ENCODE measurements at regions not wholly inside any gene's neighbourhood (a gene's known extent, or its start where the extent isn't known, plus 50 kb on each side); places are given as distances from the start of the nearest gene placed in this dataset.
"Not testable (repeated sequence)": the region's sequence is repeated elsewhere in the genome, so short reads cannot be mapped to it uniquely, and the experiment has no call there.

DNA sequence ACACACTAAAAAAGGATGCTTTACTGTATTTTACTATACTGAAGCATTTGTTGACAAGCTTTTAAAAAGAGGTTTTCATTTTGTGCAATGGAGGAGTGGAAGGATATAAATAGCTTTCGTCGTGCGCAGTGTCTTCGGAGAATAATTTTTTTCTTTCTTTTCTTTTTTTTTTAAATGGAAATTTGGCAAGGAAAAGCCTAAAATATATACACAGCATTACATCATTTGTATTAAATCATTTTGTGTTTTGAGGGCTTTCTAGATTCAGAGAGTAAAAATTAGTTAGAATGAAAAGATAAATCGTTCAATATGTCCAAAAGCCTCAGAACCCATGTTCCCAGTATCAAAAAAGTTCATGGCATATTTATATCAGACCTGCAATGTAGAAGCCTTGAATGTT, 150.2 kb upstream of the FERD3L start:
- 51 to 100% (median 93%) methylated on average over 1 to 5 of the region's 5 CpGs for WGBS, 10 experiments
- in situ Hi-C loops (cut with MboI; ENCODE audit: low pct_unique_long_range_greater_than_20kb in 2 of 9, low sequenced_read_pairs in 9 of 9, unreplicated experiment in 9 of 9) = no loop called here
- Histone ChIP-seq H3K4me3 (no peak overlapping the region), H3K4me1 (replicated peaks in 1 of 2) (peaks cover 3 to 14% of the 10 kb centered on the region in 2 donors), H3K27ac (no peak overlapping the region)
- no peak for ATAC-seq (replicated peaks in 6 of 8)

GRCh38 chr7:19294619-19295018, 149.4 kb upstream of the FERD3L start:
- H3K4me3 ChIP-seq = no peak overlapping the region
- ATAC-seq (replicated peaks in 6 of 8) = no peak
- H3K27ac ChIP-seq = no peak overlapping the region
- in situ Hi-C loops (cut with MboI; ENCODE audit: low pct_unique_long_range_greater_than_20kb in 2 of 9, low sequenced_read_pairs in 9 of 9, unreplicated experiment in 9 of 9) = no loop called here
- WGBS, 10 experiments = 18 to 100% (median 97%) methylated on average over 3 to 5 of the region's 5 CpGs
- peaks cover 3 to 10% of the 10 kb centered on the region in 2 donors for H3K4me1 ChIP-seq (replicated peaks in 1 of 2)

- 41 to 100% (median 79%) methylated on average over 2 to 3 of the region's 3 CpGs; no CpG with 5 or more reads in 2 of the 10 experiments for WGBS, 10 experiments
Observed at GRCh38 chr7:19293431-19293830, 148.2 kb upstream of the FERD3L start.

DNA sequence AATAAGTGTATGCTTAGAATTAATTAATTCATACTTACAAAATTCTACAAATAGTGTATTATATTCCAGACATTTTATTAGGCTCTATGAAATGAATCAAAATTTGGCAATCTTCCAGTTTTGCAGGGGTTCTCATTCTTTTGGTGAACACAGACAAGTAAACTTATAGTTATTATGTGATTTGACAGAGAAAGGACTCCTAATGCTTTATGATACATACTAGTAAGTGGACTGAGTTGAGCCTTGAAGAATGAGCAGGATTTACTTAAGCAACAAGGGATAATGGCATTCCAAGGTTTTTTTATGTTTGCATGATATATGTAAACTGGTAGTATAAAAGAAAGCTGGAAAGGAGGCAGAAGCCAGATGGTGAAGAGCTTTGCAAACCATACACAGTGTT, 145.7 kb upstream of the FERD3L start:
- H3K27ac ChIP-seq = no peak overlapping the region
- no peak overlapping the region for H3K4me3 ChIP-seq
- ATAC-seq (replicated peaks in 6 of 8) = peak in 2 of 8 experiments; percentile 27 to 61
- H3K4me1 ChIP-seq (replicated peaks in 1 of 2) = peaks cover 3 to 4% of the 10 kb centered on the region in 2 donors
- in situ Hi-C loops (cut with MboI; ENCODE audit: low pct_unique_long_range_greater_than_20kb in 2 of 9, low sequenced_read_pairs in 9 of 9, unreplicated experiment in 9 of 9) = no loop called here

More at GRCh38 chr7:19293431-19293830, 148.2 kb upstream of the FERD3L start:
- H3K4me3 ChIP-seq = no peak overlapping the region
- no peak for ATAC-seq (replicated peaks in 6 of 8)
- in situ Hi-C loops (cut with MboI; ENCODE audit: low pct_unique_long_range_greater_than_20kb in 2 of 9, low sequenced_read_pairs in 9 of 9, unreplicated experiment in 9 of 9) = no loop called here
- H3K27ac ChIP-seq = no peak overlapping the region
- peaks cover 3 to 4% of the 10 kb centered on the region in 2 donors for H3K4me1 ChIP-seq (replicated peaks in 1 of 2)

DNA sequence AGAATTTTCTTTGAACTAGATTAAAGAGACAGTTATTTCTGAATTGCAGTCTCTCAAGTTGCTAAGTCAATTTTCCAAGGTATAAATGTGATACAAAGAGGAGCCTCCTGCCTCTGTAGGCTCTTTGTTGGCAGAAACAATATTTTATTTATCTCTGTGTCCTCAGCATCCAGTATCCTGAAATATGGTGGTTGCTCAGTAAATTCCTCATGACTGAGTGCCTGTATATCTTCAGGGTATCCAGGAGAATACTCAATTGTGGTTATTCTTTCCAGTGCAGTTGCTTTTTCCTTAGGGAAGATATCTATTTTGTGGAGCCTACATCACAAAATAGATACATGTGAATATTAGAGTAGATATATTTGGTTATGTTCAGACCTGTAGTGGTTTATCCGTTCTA, 144.8 kb upstream of the FERD3L start:
- ATAC-seq (replicated peaks in 6 of 8) = no peak
- H3K4me3 ChIP-seq = no peak overlapping the region
- in situ Hi-C loops (cut with MboI; ENCODE audit: low pct_unique_long_range_greater_than_20kb in 2 of 9, low sequenced_read_pairs in 9 of 9, unreplicated experiment in 9 of 9) = no loop called here
- peaks cover 3 to 4% of the 10 kb centered on the region in 2 donors for H3K4me1 ChIP-seq (replicated peaks in 1 of 2)
- 80 to 100% (median 89%) methylated on average over 1 of the region's 1 CpG; no CpG with 5 or more reads in 4 of the 10 experiments for WGBS, 10 experiments
- H3K27ac ChIP-seq = no peak overlapping the region

- Histone ChIP-seq H3K27ac (no peak overlapping the region), H3K4me1 (replicated peaks in 1 of 2) (no peaks in the 10 kb centered on the region), H3K4me3 (no peak overlapping the region)
- no peak for ATAC-seq (replicated peaks in 6 of 8)
- in situ Hi-C loops (cut with MboI; ENCODE audit: low pct_unique_long_range_greater_than_20kb in 2 of 9, low sequenced_read_pairs in 9 of 9, unreplicated experiment in 9 of 9) = no loop called here
- 14 to 100% (median 45%) methylated on average over 1 to 3 of the region's 3 CpGs; no CpG with 5 or more reads in 1 of the 10 experiments for WGBS, 10 experiments
Observed at GRCh38 chr7:19284596-19285300, 139.5 kb upstream of the FERD3L start.

DNA sequence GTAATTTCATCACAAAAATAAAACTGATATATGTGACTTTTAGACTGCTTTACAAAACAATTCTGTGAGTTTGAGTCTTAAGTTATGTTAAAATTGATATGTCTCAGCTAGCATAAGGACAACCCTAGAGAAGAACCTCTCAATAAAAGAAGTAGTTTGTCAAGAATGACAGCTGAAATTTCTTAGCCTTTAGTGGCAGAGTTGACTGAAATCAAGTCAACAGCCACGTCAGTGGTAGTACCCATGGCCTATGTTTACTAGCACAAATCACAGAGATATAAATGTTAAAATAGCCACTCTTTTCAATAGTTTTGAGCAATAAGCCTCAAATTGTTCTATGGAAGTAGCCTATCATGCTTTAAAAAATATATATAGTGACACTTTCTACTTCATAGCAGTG, 138.9 kb upstream of the FERD3L start:
- 58 to 100% (median 71%) methylated on average over 1 of the region's 1 CpG; no CpG with 5 or more reads in 3 of the 10 experiments for WGBS, 10 experiments
- in situ Hi-C loops (cut with MboI; ENCODE audit: low pct_unique_long_range_greater_than_20kb in 2 of 9, low sequenced_read_pairs in 9 of 9, unreplicated experiment in 9 of 9) = no loop called here
- Histone ChIP-seq H3K4me1 (replicated peaks in 1 of 2) (no peaks in the 10 kb centered on the region), H3K27ac (no peak overlapping the region), H3K4me3 (no peak overlapping the region)
- no peak for ATAC-seq (replicated peaks in 6 of 8)

- no peak overlapping the region for H3K27ac ChIP-seq
- in situ Hi-C loops (cut with MboI; ENCODE audit: low pct_unique_long_range_greater_than_20kb in 2 of 9, low sequenced_read_pairs in 9 of 9, unreplicated experiment in 9 of 9) = no loop called here
Observed at GRCh38 chr7:19275000-19275399, 129.8 kb upstream of the FERD3L start.

GRCh38 chr7:19272329-19272728, 127.1 kb upstream of the FERD3L start:
- ATAC-seq (replicated peaks in 6 of 8); H3K4me1 ChIP-seq (replicated peaks in 1 of 2); H3K27ac ChIP-seq; H3K4me3 ChIP-seq; in situ Hi-C loops (cut with MboI; ENCODE audit: low pct_unique_long_range_greater_than_20kb in 2 of 9, low sequenced_read_pairs in 9 of 9, unreplicated experiment in 9 of 9): not testable (repeated sequence)
- WGBS, 10 experiments = 60 to 96% (median 86%) methylated on average over 1 to 4 of the region's 6 CpGs; no CpG with 5 or more reads in 4 of the 10 experiments

More at GRCh38 chr7:19275000-19275399, 129.8 kb upstream of the FERD3L start:
- H3K4me1 ChIP-seq (replicated peaks in 1 of 2) = no peaks in the 10 kb centered on the region
- no peak for ATAC-seq (replicated peaks in 6 of 8)
- H3K4me3 ChIP-seq = no peak overlapping the region

DNA sequence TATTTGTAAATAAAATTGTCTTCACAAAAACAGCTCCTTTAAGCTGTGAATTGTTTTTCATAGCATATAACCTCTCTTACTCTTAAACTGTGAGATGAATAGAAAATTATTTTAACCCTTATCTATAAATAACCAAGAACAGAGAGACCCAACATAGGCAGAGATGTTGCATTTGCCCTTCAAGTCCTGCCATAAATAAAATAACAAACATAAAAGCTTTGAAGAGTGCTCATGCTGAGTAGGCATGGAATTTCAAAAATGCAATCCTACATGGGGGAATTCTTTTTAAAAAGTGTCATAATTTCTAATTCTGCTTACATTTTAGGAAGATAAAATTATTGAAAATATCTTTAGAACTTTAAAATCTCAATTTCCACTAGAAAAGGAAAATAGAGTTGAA, 124.1 kb upstream of the FERD3L start:
- H3K4me1 ChIP-seq (replicated peaks in 1 of 2) = no peaks in the 10 kb centered on the region
- in situ Hi-C loops (cut with MboI; ENCODE audit: low pct_unique_long_range_greater_than_20kb in 2 of 9, low sequenced_read_pairs in 9 of 9, unreplicated experiment in 9 of 9) = no loop called here
- H3K4me3 ChIP-seq = no peak overlapping the region
- ATAC-seq (replicated peaks in 6 of 8) = no peak
- no peak overlapping the region for H3K27ac ChIP-seq

GRCh38 chr7:19268737-19269136, 123.5 kb upstream of the FERD3L start:
- in situ Hi-C loops (cut with MboI; ENCODE audit: low pct_unique_long_range_greater_than_20kb in 2 of 9, low sequenced_read_pairs in 9 of 9, unreplicated experiment in 9 of 9) = no loop called here
- Histone ChIP-seq H3K4me3 (no peak overlapping the region), H3K27ac (no peak overlapping the region), H3K4me1 (replicated peaks in 1 of 2) (no peaks in the 10 kb centered on the region)
- 52 to 96% (median 84%) methylated on average over 2 of the region's 2 CpGs; no CpG with 5 or more reads in 2 of the 10 experiments for WGBS, 10 experiments
- no peak for ATAC-seq (replicated peaks in 6 of 8)

GRCh38 chr7:19262826-19263225, 117.6 kb upstream of the FERD3L start:
- H3K4me1 ChIP-seq (replicated peaks in 1 of 2) = no peaks in the 10 kb centered on the region
- in situ Hi-C loops (cut with MboI; ENCODE audit: low pct_unique_long_range_greater_than_20kb in 2 of 9, low sequenced_read_pairs in 9 of 9, unreplicated experiment in 9 of 9) = no loop called here
- H3K4me3 ChIP-seq = no peak overlapping the region
- ATAC-seq (replicated peaks in 6 of 8) = no peak
- 10 to 100% (median 84%) methylated on average over 1 to 2 of the region's 2 CpGs for WGBS, 10 experiments
- H3K27ac ChIP-seq = no peak overlapping the region

DNA sequence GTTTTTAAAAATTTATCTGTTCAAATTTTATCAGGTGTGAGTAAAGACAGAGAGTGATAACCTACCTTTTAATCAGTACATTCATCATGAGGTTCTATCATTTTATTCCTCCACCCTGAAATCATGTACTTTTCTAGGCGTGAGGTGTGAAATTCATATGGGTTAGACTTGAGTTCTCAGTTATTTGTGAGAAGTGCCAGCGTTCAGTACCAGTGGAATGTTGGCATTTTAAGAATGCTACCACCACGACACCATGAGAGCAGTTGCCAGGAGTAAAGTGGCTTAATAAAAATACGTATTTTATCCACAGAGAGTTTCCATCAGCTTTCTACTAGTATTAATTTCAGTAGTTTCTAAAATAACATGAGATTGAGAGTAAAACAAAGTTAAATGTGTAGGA, 104.1 kb upstream of the FERD3L start:
- Histone ChIP-seq H3K4me3 (no peak overlapping the region), H3K27ac (no peak overlapping the region), H3K4me1 (replicated peaks in 1 of 2) (no peaks in the 10 kb centered on the region)
- no peak for ATAC-seq (replicated peaks in 6 of 8)
- in situ Hi-C loops (cut with MboI; ENCODE audit: low pct_unique_long_range_greater_than_20kb in 2 of 9, low sequenced_read_pairs in 9 of 9, unreplicated experiment in 9 of 9) = no loop called here
- WGBS, 10 experiments = 39 to 100% (median 79%) methylated on average over 1 to 4 of the region's 4 CpGs; no CpG with 5 or more reads in 2 of the 10 experiments

DNA sequence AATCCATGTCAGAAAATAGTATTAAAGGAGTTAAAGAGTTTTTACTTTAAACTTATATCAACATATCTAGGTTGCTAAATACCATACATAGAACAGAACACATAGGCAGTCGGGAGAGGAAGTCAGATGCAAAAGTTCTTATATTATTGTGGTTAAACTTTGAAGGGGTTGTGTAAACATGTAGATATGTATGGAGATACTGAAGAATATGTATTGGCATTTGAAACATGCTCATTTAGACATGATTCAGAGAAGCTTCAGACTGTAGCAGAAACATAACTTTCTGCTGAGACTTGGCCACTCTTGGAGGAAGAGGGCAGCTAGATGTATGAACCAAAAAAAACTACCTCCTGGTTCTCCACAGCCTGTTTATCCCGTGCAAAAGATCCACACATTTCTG, 103.5 kb upstream of the FERD3L start:
- peak in 1 of 8 experiments; percentile 89 for ATAC-seq (replicated peaks in 6 of 8)
- H3K4me1 ChIP-seq (replicated peaks in 1 of 2) = no peaks in the 10 kb centered on the region
- WGBS, 10 experiments = 0 to 75% (median 65%) methylated on average over 1 to 2 of the region's 2 CpGs; no CpG with 5 or more reads in 2 of the 10 experiments

More for the DNA sequence above, 103.5 kb upstream of the FERD3L start:
- no peak overlapping the region for H3K27ac ChIP-seq
- H3K4me3 ChIP-seq = no peak overlapping the region
- in situ Hi-C loops (cut with MboI; ENCODE audit: low pct_unique_long_range_greater_than_20kb in 2 of 9, low sequenced_read_pairs in 9 of 9, unreplicated experiment in 9 of 9) = no loop called here

All from motor neuron (in vitro differentiated cells).